HT-29 (cell line): ENCODE measurements at regions not wholly inside any gene's neighbourhood (a gene's known extent, or its start where the extent isn't known, plus 50 kb on each side); places are given as distances from the start of the nearest gene placed in this dataset.

ENCODE experiments used
- DNase-seq: peaks from one replicate; pipeline ENCODE4 v3.0.0-alpha.2; 2015; ENCODE audit warnings: low spot score

DNA sequence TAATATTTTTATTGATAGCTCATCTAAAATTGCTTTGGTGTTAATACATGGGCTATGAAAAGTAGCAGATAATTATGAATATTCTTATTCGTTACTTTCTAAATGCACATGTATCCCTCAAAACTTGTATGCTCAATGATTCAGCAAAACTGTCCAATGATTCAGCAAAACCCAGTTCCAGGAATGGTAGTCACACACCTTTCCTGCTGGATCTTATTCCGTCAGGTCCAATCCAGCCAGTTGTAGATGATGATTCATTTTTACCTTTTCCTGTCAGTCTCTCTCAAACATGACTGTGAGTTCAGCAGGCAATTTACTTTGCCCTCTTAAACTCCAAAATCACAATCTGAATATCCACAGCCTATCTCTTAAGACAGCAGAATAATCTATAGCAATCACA is 1082.6 kb downstream of the EFNB2 start:
- DNase-seq: no peak

- DNase-seq: no peak
These were observed 1084.7 kb downstream of the EFNB2 start for GRCh38 chr13:105450784-105451183.

DNA sequence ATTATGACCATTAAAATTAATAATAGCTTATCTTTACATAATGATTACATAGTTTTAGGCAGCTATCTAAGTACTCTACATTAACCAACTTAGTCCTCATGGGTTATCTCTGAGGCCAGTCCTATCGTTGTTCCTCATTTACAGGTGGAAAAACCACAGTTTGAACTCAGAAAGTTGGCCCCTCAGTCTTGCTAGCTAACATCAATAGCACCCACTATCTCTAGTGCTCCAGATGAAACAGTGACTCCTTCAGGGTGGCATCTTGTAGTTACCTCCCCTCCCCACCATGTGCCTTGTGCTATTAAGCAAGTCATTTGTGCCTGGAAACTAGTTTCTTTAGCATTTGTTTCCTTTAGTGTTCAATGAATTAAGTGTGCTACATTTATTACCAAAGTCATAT is 1086.7 kb downstream of the EFNB2 start:
- DNase-seq: no peak

GRCh38 chr13:105446197-105446596 is 1089.3 kb downstream of the EFNB2 start:
- DNase-seq: no peak

DNA sequence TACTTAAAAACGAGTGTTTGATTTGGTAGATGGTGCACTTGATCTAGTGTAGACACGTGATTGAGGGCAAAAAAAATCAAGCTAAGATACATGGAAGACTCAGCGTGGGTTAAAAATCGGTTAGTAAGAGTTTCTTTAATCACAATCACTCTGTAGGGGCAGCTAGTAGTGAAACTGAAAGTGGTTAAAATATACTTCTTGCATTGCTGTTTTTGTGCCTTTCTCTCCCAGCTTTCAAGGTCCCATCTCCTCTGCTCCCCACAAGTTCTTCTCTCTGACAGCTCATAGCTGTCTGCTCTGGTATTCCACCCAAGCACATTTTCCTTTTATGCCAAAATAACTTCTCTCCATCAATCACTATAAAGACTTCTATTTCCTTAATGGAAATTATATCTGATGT is 1089.7 kb downstream of the EFNB2 start:
- no peak for DNase-seq

DNA sequence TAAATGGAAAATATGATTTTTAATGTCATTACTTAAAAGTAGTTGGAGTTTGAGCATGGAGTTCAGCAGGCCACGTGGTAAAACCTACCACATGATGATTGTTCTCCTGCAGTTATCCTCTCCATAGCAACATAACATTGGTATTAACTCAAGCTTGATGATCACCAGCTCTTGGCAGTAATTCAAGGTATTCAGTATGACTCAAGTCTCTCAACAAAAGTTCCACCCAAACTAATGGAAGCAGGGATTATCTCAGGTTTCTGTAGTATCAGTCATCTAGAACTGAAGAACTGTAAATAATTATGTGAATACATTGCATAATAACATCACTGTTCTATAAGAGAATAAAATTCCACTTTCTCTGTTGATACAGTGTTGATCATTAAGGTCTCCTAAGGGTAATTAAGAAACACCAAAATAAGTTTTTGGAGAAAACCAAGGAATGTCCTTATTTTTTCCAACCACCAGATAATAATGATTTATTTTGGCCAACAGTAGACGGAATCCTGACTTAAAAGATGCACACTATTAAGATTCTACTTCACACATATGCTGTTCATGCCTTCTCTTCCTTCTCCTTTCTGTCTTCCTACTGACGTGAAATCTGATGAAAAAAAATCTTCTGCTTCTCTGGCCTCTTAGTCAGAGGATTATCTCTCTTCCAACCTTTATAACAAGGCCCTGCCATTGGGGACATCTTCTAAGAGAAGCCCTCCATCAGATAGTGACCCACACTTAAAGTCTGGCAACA is 1092.3 kb downstream of the EFNB2 start:
- DNase-seq: peak; percentile 97

DNA sequence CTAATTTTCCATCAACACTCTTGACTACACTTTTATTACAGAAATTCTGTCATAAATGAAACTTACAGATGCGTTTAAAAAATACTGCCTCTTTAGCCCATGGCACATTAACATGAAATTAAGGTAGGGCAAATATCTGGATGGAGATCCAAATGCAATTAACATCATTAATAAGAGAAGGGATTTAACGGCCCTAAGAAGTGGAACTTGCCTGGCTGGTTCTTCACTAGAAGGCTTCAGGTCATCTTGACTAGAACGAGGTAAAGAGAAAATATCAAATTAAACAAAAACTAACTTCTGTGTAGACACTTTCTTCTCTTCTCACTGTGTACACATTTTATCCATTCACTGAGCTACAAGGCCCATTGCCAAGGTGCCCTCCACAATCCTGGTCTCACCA is 1093.4 kb downstream of the EFNB2 start:
- DNase-seq: peak; percentile 80

GRCh38 chr13:105441051-105441750 is 1094.3 kb downstream of the EFNB2 start:
- peak; percentile 79 for DNase-seq

DNA sequence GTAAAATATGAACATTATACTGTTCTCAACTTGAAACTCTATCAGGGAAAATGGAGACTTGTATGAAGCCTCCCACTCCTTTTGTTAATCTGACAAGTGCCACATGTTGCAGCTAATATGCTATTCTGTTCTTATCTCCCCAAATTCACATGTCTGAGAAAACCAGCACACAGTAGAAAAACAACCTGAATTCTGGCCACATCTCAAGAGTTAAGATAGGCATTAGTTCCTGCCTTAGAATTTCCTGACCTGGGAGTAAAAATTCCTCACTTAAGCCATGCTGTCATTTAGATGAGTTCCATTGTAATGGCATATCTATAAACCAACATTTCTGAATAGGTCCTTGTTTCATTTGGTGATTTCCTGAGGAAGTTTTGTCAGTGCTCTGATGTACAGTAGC is 1098.5 kb downstream of the EFNB2 start:
- DNase-seq: no peak

- DNase-seq: no peak
These were observed 1103.0 kb downstream of the EFNB2 start for GRCh38 chr13:105432438-105432837.

GRCh38 chr13:105428811-105429210 is 1106.7 kb downstream of the EFNB2 start:
- DNase-seq: no peak

- no peak for DNase-seq
These were observed 1109.0 kb downstream of the EFNB2 start for GRCh38 chr13:105426441-105426840.

DNA sequence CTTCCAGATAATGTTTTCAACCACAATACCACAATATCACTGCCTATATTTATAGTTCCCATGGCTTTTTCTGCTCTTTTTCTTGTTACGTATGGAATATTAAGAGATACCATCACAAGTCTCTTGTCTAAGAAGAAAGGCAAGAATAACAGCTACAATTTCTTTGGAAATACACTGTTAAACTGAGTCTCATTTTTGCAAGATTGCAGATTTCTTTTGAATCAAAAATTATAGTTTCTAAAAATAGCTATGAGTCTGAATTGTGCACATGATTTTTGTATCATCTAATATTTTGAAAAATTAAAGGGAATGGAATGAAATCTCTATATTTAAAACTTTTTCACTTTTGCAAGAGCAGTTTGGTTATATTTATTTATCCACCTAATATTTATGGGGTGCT is 1120.8 kb downstream of the EFNB2 start:
- DNase-seq: no peak

GRCh38 chr13:105412171-105412570 is 1123.3 kb downstream of the EFNB2 start:
- no peak for DNase-seq

GRCh38 chr13:105410602-105411001 is 1124.9 kb downstream of the EFNB2 start:
- peak; percentile 47 for DNase-seq

GRCh38 chr13:105406551-105406950 is 1128.9 kb downstream of the EFNB2 start:
- no peak for DNase-seq

DNA sequence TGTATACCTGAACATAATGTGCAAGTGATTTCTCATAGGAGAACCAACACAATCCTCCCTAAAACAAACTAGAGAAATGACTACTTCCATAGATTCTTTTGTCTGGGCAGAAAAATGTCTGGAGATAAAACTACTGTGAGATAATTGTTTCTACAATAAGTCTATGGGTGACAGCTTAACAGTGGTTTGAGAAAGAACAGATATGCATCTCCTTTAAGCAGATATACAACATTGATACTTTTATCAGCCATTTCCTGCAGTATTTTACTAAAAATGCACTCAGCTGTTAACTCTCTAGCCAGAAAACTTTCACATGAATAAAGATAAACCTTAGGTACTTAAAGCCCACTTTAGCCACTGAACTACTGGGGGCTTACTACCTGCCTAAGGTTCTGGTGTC is 1132.4 kb downstream of the EFNB2 start:
- no peak for DNase-seq

DNA sequence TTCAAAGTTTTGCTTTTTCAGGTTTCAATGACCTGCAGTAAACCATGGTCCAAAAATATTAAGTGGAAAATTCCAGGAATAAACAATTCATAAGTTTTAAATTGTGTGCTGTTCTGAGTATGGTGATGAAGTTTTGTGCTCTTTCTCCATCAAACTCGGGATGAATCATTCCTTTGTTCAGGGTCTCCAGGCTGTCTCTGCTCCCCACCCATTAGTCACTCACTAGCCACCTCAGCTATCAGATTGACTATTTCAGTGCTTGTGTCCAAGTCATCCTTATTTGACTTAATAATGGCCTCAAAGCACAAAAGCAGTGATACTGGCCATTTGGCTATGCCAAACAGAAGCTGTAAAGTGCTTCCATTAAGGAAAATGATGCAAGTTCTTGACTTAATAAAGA is 1140.4 kb downstream of the EFNB2 start:
- no peak for DNase-seq

DNA sequence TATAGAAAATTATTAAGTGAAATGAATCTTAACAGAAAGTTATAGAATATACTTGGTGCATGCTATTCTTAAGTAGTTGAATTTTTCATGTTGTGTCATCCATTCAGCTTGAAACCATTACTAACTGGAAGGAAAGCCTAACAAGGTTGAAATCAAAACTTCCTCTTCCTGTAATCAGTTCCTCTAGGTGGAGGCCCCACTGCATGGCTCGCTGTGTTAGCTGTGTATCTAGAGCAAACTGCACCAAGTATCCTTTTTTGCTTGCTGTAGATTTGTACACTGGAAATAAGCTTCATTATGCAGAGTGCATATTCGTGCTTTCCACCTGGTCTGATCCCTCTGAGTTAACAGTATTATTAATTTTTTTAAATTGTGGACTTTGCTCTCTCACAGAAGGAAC is 1146.1 kb downstream of the EFNB2 start:
- DNase-seq: peak; percentile 3

GRCh38 chr13:105377452-105377851 is 1158.0 kb downstream of the EFNB2 start:
- DNase-seq: no peak

DNA sequence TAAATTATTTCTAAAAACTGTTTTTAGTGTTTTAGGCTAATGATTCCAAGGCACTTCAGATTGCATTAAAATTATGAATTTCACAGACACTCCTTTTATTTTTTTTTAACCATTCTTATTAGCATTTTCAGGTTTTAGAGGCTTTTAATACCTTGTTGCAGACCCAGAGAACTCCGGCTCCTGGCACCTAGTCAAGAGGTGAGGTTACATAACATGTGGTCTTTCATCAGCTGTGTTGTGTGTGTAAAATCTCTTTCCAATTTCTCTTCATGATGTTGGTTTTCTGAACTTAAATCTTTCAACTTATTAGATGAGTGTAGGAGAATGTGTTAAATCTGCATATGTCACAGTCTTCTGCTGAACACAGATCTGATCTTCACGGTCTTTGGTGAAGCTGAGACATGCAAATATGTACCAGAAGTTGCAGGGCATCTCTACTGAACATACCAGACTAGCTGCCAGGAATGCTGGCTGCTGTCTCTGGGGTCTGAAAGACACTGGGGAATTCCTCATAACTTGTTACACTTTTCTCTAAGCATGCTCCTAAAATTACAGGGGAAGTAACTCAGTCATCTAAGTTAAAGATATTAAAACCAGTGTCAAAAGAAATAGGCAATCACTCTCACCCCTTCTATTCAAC is 1165.3 kb downstream of the EFNB2 start:
- no peak for DNase-seq

GRCh38 chr13:105368781-105369180 is 1166.7 kb downstream of the EFNB2 start:
- no peak for DNase-seq

- DNase-seq: no peak
These were observed 1169.6 kb downstream of the EFNB2 start for GRCh38 chr13:105365831-105366230.
